Activated CD4-positive, alpha-beta T cell treated with anti-CD3 and anti-CD28 coated beads for 1 hour (primary cell): ENCODE measurements at regions not wholly inside any gene's neighbourhood (a gene's known extent, or its start where the extent isn't known, plus 50 kb on each side); places are given as distances from the start of the nearest gene placed in this dataset.
"Not testable (repeated sequence)": the region's sequence is repeated elsewhere in the genome, so short reads cannot be mapped to it uniquely, and the experiment has no call there.

Source experiments
- DNase-seq: peaks from one replicate; pipeline ENCODE4 v3.0.0-alpha.2; 2020

DNA sequence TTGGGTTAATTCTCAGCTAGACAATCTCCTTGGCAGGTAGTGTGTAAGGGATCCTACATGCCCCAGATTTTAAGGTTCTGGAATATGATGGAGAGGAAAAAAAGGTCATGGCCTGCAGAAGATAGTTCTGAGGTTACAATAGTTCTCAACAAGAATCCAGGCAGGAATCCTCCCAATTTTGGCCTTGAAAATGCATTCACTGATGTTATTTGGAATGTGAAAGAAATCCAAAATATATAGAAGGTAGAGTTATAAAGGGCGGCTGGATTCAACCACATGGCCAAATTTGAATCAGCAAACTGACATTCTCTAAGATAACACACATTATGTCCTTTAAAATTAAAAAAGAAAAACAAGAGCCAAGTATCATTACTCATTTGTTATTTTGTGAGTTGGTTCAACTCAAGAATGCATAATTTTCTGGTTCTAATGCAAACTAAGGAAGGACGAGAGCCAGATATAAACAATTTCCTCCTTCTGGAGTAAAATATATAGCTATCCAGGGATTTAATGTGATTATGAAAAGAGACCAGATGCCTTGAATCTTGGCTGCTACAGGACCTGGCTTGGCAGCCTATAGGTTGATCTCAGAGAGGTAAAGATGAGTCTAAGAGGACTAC, 177.0 kb upstream of the G2E3 start:
- no peak for DNase-seq

DNA sequence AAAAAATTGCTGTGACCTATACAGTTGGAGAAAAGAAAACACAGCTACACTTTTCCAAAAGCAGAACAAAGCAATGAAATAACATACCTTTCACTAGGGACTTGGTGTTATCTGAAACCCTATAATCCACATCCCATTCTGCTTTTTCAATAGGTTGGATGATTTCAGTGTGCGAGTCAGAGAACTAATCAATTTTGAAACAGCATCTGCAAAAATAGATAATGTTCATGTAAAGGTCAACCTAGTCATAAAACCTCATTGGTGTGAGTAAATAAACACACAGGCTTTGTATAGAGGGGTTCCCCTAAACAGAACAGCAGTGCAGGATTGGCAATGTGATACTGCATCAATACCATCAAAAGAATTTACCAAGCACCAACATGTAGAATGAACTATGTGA, 173.0 kb upstream of the G2E3 start:
- no peak for DNase-seq

- DNase-seq = no peak
These were observed 171.1 kb upstream of the G2E3 start for GRCh38 chr14:30387871-30388270.

- DNase-seq = no peak
These were observed 169.7 kb upstream of the G2E3 start for GRCh38 chr14:30389134-30389876.

GRCh38 chr14:30389877-30390385, 169.0 kb upstream of the G2E3 start:
- DNase-seq = no peak

DNA sequence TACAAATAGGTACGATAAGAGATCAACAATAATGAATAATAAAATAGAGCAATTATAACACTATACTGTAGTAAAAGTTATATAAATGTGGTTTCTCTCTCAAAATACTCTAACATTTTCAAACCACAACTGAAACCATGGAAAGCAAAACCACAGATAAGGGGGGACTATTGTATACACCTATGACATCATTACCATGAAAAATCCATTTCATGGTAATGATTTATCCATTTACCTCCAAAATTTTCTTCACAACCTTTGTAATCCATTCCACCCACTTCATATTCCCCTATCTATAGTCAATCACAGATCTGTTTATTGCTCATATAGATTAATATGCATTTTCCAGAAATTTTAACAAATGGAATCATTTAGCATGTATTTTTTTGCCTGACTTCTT, 163.9 kb upstream of the G2E3 start:
- DNase-seq = no peak

GRCh38 chr14:30402846-30403245, 156.1 kb upstream of the G2E3 start:
- DNase-seq = no peak

DNA sequence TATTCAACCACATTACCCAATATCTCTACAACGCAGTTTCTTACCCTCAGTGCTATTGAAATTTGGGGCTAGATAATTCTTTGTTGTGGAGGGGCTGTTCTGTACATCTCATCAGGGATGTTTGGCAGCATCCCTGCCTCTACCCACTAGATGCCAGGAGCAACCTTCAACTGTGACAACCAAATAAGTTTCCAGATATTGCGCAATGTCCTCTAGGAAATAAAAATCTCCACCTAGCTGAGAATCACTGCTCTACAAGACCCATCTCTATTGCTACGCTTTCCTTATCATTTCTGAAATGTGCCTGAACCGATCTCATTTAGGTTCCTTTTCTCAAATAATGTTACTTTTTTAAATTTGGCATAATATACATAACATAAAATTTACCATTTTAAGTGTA, 155.2 kb upstream of the G2E3 start:
- DNase-seq = no peak

GRCh38 chr14:30409508-30410015, 149.4 kb upstream of the G2E3 start:
- not testable (repeated sequence) for DNase-seq

DNA sequence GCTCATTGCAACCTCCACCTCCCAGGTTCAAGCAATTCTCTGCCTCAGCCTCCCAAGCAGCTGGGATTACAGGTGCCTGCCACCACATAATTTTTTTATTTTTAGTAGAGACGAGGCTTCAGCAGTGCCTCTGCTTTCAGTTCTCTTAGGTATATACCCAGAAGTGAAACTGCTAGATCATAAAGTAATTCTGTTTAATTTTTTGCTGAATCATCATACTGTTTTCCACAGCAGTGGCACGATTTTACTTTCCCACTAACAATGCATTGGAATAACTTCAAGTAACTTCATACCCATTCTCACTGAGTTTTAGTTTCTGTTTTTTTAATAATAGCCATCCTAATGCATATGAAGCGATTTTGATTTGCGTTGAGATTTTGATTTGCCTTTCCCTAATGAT, 148.0 kb upstream of the G2E3 start:
- no peak for DNase-seq

DNA sequence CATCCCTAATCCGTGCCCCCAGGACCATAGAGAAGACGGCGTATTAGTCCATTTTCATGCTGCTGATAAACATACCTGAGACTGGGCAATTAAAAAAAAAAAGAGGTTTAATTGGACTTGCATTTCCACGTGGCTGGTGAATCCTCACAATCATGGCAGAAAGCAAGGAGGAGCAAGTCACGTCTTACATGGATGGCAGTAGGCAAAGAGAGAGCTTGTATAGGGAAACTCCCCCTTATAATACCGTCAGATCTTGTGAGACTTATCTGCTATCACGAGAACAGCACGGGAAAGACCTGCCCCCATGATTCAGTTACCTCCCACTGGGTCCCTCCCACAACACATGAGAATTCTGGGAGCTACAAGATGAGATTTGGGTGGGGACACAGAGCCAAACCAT, 145.8 kb upstream of the G2E3 start:
- DNase-seq = not testable (repeated sequence)

GRCh38 chr14:30417121-30417520, 141.8 kb upstream of the G2E3 start:
- no peak for DNase-seq

- DNase-seq = no peak
These were observed 141.0 kb upstream of the G2E3 start for GRCh38 chr14:30417999-30418398.

DNA sequence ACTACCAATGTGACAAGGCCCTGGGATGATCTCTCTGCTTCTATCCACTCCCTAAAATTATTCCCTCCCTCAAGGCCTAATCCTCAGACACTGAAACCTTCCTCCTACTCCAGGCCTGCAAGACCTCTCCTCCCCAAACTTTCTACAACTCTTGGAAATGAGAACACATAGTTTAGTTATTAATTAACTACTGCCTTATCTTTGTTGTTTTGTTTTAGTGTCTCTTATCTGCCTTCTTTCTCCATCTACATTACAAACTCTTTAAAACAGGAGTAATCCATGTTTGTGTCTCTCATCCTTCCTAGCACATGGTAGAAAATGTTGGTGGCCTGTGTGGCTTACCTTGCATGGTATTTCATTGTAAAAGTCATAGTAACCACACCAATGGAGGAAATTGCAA, 139.9 kb upstream of the G2E3 start:
- no peak for DNase-seq

DNA sequence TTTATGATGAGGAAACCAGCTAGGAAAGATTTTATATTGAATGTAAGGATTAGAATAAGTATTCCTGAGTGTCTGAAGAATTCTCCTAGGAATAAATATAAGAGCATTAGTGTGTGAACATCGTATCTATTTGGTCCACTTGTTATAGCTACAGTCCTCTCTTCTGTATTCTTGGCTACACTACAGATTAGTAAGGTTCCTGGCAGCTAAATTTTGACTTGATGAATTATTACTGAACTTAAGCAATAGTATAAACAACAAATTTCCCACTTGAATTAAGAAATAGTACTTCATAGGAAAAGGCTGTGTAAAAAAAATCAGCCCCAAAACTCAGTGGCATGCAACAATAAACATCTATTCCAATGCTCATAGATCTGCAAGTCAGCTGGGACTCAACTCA, 138.4 kb upstream of the G2E3 start:
- DNase-seq = no peak

- no peak for DNase-seq
These were observed 132.5 kb upstream of the G2E3 start for GRCh38 chr14:30426463-30426862.

DNA sequence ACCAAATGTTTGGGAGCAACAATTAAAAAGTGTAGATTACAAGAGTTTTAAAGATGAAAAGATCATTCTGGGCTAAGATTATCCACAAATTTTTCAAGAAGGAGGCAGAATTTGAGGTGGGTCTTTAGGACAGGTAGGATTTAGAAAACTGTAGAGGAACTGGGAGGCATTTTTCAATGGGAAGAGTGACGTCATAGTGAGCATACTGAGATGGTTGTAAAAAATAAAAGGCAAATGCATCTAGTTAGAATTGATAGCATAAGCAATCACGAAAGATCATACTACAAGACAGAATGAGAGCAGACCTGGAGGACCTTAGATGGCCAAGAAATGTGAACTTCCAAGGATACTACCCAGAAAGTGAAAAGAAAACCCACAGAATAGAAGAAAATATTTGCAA, 131.6 kb upstream of the G2E3 start:
- no peak for DNase-seq

DNA sequence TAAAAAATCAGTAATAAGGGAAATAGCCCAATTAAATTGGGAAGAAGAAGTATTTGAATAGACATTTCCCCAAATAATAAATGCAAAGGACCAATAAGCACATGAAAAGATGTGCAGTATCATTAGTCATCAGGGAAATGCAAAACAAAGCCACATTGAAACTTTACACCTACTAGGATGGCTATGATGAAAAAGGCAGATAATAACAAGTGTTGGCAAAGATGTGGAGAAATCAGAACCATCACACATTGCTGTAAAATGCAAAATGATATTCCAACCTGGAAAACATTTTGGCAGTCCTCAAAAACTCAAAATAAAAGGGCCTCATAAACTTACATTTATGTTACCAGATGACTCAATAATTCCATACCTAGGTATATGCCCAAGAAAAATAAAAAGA, 131.1 kb upstream of the G2E3 start:
- DNase-seq = no peak

DNA sequence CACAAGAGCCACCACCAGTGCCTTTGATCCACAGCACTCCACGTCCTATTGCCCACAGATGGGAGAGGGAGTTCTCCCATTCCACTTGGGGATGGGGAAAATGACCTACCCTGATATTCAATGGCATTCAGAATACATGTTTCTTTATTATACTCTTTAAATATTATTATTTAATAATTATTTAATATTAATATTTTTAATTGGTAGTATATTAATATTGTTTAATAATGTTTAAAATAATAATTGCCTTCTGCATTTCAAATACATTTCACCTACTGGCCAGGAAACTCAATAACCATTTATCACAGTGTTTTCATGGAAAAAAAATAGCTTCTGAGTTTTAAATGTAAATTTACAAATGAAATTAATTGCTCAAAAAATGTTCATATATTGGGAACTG, 127.4 kb upstream of the G2E3 start:
- DNase-seq = no peak

DNA sequence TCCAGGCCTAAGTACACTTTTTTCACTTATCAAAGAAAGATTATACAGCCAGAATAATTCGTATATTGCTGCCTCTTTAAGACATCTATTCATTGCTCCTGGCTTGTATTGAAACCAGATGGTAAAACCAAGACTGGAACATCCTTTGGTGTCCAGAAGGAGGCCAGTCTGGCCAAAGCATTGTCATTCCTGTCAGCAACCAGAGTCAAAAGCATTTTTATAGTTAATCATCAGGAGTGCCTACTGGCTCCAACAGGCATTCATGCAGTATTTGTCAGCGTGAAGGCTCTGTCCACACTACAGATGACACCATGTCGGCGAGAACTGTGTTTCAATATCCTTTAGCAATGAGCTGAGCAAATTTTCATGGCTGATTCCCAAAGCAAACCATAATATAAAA, 118.0 kb upstream of the G2E3 start:
- no peak for DNase-seq

- no peak for DNase-seq
These were observed 115.5 kb upstream of the G2E3 start for GRCh38 chr14:30443368-30444007.

- DNase-seq = no peak
These were observed 114.5 kb upstream of the G2E3 start for GRCh38 chr14:30444451-30444850.

DNA sequence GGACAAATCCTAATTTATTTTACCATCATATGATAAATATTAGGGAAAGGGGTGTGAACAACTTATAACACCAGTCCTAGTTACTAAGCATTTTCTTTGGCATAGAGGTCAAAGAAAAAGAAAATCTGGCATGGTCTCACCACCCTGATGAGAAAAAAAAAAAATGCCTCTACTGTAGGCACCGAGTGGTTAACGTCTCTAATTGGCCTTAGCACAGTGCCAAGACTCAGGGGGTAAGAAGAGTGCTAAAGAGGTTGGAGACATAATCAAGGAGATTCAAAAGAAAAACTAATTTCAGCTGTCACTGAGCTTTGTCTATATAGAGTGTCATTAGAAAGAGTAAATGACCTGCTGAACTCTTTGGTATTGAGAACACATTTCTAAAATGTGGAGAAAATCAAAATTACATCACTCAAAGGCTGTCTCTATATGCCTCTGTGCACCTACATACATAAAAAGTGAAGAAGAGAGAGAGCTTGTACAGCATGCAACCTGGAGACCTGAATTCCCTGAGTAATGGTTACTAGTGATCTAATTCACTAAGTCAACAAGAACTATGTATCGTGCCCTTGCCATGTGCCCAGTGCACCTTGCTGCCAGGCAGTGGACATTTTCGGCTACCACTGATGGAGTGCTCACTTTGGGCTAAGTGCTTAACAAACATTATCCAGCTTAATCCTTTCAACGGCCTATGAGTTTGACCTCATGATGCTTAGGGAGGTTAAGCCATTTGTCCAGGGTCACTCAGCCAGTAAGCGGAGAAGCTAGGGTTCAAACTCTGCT, 113.8 kb upstream of the G2E3 start:
- no peak for DNase-seq
